Coronary artery (tissue), 2 donors: ENCODE measurements at regions not wholly inside any gene's neighbourhood (a gene's known extent, or its start where the extent isn't known, plus 50 kb on each side); places are given as distances from the start of the nearest gene placed in this dataset.

ENCODE experiments used
- DNase-seq: peaks from one replicate; pipeline ENCODE4 v3.0.0-alpha.2; 2017; ENCODE audit warnings: low spot score
- H3K27ac ChIP-seq, 2 donors: fragments of 200-600 bp; sonication (generic); one replicate each; pipeline ENCODE4 v1.5.1; 2016 to 2019
- H3K4me3 ChIP-seq: fragments of 200-600 bp; sonication (generic); 2 replicates; pipeline ENCODE4 v1.5.1; 2016; ENCODE audit warnings: mild to moderate bottlenecking, moderate library complexity
- TF ChIP-seq, protein P1 (sequence below): fragments of 200-600 bp; sonication (generic); IDR thresholded peaks from one replicate; pipeline ENCODE4 v1.5.1; 2019; ENCODE audit warnings: antibody characterized with exemption

- TF ChIP-seq, protein P1, sequence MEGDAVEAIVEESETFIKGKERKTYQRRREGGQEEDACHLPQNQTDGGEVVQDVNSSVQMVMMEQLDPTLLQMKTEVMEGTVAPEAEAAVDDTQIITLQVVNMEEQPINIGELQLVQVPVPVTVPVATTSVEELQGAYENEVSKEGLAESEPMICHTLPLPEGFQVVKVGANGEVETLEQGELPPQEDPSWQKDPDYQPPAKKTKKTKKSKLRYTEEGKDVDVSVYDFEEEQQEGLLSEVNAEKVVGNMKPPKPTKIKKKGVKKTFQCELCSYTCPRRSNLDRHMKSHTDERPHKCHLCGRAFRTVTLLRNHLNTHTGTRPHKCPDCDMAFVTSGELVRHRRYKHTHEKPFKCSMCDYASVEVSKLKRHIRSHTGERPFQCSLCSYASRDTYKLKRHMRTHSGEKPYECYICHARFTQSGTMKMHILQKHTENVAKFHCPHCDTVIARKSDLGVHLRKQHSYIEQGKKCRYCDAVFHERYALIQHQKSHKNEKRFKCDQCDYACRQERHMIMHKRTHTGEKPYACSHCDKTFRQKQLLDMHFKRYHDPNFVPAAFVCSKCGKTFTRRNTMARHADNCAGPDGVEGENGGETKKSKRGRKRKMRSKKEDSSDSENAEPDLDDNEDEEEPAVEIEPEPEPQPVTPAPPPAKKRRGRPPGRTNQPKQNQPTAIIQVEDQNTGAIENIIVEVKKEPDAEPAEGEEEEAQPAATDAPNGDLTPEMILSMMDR: no peak
- DNase-seq: no peak
- Histone ChIP-seq H3K4me3 (no peak overlapping the region), H3K27ac (no peak overlapping the region)
These were observed 135.1 kb upstream of the SEL1L start for GRCh38 chr14:81668626-81669274.

DNA sequence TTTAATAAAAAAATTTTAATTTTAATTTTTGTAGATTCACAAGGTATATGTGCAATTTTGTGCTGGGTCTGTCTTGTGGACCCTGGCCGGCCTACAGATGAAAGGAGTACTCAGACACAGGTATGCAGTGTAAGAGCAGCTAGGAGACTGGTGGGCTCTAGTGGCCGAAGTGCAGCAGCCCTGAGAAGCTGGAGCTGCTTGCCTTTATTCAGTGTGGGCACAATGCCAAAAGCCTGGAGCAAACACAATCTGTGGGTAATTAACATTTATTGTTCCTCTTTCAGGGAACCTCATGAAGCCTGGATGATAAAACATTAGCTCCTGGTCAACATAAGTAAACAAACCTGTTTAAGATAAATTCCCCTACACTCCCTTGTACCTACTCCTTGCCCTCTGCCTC, 135.7 kb upstream of the SEL1L start:
- no peak overlapping the region for H3K27ac ChIP-seq
- TF ChIP-seq, protein P1: no peak

GRCh38 chr14:81673930-81674329, 140.3 kb upstream of the SEL1L start:
- TF ChIP-seq, protein P1: no peak
- no peak for DNase-seq
- no peak overlapping the region for H3K27ac ChIP-seq
- no peak overlapping the region for H3K4me3 ChIP-seq

More for the DNA sequence above, 135.7 kb upstream of the SEL1L start:
- no peak overlapping the region for H3K4me3 ChIP-seq
- DNase-seq: no peak

DNA sequence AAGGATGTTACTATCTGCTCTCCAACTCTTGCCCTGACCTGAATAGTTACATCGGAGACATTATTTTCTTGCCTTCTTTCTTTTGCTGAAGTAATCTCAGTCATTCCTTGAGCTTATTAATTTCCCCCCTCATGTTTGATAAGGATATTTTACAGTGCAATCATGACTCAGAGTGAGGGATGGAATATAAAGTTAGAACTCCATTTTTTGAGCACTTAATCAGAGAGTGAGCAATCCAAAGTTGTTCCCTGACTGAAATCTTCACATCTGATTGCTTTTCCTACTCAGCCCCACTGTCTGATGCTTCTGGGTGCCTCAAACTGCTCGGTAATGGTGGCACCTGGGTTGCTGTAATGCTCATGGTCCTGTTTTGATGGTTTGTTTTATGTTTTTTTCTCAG, 142.7 kb upstream of the SEL1L start:
- Histone ChIP-seq H3K4me3 (no peak overlapping the region), H3K27ac (no peak overlapping the region)
- no peak for DNase-seq
- TF ChIP-seq, protein P1: no peak

DNA sequence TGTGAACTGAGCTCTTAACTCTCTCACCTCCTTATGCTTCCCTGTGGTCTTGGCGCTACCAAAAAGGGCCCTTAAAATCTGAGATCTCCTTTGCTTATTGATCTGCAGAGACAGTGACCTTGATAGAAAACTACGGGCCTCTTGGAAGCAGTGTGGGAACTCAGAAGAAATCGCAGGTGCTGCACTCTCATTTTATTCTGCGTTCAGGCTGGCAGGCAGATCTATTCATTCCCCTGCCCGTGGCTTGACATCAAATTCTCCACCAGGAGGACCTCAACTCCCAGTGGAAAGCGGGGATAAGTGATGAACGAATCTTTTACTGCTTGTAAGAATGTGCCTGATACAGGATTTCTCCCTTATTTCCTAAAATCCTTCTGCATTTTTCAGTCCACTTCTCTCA, 143.2 kb upstream of the SEL1L start:
- Histone ChIP-seq H3K27ac (no peak overlapping the region), H3K4me3 (no peak overlapping the region)
- TF ChIP-seq, protein P1: no peak
- no peak for DNase-seq

DNA sequence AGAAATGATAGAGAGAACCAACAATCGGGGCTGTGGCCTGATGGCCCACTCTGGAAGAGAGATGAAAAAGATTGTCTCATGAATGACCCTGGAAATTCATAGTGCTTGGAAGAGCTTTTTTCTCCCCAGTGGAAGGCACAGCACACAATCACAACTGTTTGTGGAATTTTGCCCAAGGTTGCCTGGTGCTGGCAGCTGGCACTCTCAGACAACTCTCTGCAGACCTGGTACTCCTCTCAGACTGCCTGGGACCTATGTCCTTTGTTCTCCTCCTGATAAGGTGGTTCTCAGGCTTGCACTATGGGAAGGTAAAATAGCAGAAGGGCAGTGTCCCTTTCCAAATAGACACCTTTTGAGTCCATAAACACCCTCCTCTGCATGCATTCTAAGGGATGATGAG, 144.1 kb upstream of the SEL1L start:
- TF ChIP-seq, protein P1: no peak
- no peak overlapping the region for H3K4me3 ChIP-seq
- no peak overlapping the region for H3K27ac ChIP-seq
- DNase-seq: no peak

DNA sequence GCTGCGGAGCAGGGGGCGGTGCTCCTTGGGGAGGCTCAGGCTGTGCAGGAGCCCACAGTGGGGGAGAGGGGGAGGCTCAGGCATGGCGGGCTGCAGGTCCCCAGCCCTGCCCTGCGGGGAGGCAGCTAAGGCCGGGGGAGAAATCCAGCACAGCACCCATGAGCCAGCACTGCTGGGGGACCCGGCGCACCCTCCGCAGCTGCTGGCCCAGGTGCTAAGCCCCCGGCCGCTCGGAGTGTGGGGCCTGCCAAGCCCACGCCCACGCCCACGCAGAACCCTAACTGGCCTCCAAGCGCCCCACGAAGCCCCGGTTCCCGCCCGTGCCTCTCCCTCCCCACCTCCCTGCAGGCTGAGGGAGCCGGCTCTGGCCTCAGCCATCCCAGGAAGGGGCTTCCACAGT, 145.6 kb upstream of the SEL1L start:
- H3K4me3 ChIP-seq: no peak overlapping the region
- no peak for DNase-seq
- TF ChIP-seq, protein P1: no peak
- no peak overlapping the region for H3K27ac ChIP-seq
